ENCODE measurements at regions not wholly inside any gene's neighbourhood (a gene's known extent, or its start where the extent isn't known, plus 50 kb on each side); places are given as distances from the start of the nearest gene placed in this dataset.
A peak's percentile ranks its signal among the peaks of the same experiment; 100 is the strongest.

DNA sequence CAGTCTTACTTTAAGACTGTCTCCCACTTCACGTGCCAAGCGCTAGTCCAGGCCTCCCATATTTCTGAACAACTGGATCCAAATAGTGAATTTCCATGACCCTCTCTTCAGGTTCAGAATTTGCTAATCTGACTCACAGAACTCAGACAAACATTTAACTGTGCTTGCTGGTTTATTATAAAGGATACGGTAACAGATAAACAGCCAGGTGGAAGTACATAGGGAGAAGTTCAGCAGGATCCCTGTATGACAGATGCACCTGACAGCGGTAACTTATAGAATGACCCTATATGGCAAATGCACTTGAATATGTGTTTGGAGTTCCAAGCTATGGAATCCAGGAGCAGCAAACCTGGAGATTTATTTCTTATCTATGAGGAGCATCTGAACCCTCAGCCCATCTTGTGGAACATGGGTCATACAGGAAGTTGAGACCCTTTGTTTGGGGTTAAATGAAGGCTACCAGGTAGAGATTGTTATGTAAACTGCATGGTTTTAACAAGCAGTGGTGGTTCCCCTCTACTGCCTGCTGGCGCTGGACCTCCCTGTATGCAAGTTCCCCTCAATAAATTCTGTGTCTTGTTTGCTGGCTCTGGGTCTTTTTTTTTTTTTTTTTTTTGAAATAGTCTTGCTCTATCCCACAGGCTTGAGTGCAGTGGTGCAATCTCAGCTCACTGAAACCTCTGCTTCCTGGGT, 622.6 kb downstream of the KCNJ2 start:
- DNase-seq (ENCODE audit: low spot score): no peak

DNA sequence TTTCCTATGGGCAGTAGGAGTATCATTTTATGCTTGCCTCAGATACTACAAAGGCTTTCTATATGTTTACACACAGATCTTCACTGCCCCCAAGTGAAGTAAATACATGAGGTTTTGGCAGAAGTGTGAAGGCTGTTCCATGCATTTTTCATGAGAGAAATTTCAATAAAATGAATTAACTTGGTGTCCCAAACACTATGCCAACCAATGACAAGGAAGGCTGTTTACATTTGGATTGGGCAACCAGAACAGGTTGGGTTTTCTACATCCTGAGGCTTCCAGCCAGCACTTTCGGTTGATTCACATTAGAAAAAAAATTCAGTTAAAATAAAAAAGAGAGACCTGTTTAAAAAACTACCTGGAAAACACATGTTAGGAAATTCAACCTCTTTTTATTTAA, 625.4 kb downstream of the KCNJ2 start:
- no peak for DNase-seq (ENCODE audit: low spot score)

- DNase-seq (ENCODE audit: low spot score): no peak
These were observed 626.3 kb downstream of the KCNJ2 start for GRCh38 chr17:70795620-70796019.

- DNase-seq (ENCODE audit: low spot score): peak; percentile 21
These were observed 627.4 kb downstream of the KCNJ2 start for GRCh38 chr17:70796757-70797156.

- no peak for DNase-seq (ENCODE audit: low spot score)
These were observed 627.8 kb downstream of the KCNJ2 start for GRCh38 chr17:70797166-70797565.

DNA sequence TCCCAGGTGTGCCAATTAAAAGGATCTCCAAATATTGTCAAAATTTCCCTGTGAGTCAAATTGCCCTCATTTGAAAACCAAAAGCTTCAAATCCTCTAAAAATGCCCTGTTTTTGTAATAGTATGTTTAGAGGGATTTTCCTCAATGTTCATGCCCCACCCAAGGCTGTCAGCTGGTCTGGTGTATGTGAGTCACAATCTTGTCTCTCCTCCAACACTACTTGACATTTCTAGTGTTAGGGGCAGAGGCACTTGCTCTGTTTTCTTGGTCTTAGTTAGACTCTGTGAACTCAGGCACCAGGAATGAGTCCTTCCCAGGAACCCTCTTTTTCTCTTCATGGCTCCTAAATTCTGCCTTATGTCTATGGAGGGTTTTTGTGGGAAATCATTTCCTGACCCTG, 634.8 kb downstream of the KCNJ2 start:
- DNase-seq (ENCODE audit: low spot score): no peak

DNA sequence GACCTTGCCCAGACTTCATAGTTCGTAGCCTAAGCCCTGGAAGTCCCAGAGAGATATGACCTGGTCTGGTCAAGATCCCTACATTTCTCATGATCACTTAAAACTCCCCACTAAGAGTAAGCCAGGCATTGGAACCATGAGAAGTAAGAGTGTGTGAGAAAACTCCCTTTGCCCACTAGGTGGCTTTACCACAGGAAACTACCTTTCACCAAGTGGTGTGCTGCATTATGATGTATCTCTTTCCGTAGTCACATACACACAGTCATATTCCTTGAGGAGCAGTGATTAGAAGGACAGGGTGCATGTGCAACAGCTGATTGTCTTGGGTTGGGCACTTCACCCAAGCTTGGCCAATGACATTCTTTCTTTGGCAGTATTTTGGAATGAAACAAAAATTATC, 639.3 kb downstream of the KCNJ2 start:
- DNase-seq (ENCODE audit: low spot score): peak; percentile 53

DNA sequence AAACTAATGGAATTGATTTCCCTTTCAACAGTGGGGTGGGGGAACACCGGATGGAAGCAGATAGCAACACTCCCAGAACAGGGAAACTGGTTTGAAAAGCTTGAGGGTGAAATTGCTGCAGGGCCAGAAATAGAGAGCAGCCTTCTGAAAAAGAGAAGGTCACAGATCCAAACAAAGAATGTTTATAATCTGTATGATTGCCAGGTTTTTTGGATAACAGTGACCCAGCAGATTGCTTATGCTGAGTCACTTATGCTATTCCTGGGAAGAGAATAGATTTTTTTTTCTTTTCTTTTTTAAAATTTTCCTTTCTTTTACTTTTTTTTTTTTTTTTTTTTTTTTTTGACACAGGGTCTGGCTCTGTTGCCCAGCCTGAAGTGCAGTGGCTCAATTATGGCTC, 641.3 kb downstream of the KCNJ2 start:
- DNase-seq (ENCODE audit: low spot score): peak; percentile 44

GRCh38 chr17:70813355-70813930, 644.1 kb downstream of the KCNJ2 start:
- peak; percentile 51 for DNase-seq (ENCODE audit: low spot score)

GRCh38 chr17:70819183-70819582, 649.9 kb downstream of the KCNJ2 start:
- DNase-seq (ENCODE audit: low spot score): no peak

- no peak for DNase-seq (ENCODE audit: low spot score)
These were observed 650.9 kb downstream of the KCNJ2 start for GRCh38 chr17:70820276-70820675.

DNA sequence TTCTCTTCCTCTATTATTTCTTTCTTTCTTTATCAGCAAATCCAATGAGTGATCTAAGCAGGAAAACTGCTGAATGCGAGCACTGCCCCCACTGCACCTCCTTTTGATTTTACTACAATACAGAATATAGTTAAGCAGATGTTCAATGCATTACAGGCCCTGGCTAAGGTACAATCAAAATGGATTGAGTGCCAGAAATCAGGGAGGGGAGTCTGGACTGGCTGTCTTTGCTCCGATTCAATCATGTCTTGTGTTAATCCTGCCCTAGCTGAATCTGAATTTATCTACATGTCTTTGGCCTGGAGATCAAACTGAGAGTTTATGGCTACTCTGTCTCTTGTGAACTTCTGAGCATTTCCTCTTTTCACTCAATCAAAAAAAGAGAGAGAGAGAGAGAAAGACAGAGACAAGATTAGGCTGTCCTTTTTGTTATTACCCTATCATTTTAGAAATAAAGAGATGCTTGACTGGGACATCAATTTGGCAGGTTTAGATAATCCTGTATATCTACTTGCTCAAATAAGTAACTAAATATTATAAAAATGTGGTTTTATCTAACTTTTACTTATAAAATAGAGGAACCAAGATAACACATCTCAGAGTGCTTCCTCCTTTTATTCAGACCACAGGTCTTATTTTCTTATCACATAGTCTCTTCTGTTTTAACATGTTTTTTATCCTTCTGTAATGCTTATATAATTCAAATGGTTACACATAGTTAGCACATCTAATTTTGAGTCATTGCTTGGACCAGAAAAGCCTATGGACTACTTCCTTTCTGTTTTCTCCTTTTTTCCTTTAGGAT, 656.2 kb downstream of the KCNJ2 start:
- no peak for DNase-seq (ENCODE audit: low spot score)

- no peak for DNase-seq (ENCODE audit: low spot score)
These were observed 660.5 kb downstream of the KCNJ2 start for GRCh38 chr17:70829876-70830275.

- no peak for DNase-seq (ENCODE audit: low spot score)
These were observed 664.7 kb downstream of the KCNJ2 start for GRCh38 chr17:70834039-70834438.

DNA sequence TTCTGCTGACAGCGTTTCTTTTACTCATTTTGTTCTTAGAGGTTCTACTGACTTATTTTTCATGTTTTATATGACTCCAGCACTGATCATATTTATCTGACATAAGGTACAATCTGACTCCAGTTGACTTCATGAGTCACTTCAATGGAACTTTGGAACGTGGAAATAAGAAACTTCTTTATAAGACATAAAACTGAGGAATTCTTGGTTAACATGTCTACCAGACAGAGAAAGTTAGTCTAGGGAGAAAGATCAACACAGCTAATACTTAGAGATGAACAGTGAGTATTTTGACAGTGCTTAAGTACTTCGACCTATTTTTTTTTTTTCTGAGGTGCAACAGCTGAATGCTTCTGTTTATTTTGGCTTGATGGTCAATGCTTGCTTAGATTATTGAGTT, 679.5 kb downstream of the KCNJ2 start:
- no peak for DNase-seq (ENCODE audit: low spot score)

- peak; percentile 90 for DNase-seq (ENCODE audit: low spot score)
These were observed 686.2 kb downstream of the KCNJ2 start for GRCh38 chr17:70855401-70856054.

GRCh38 chr17:70857351-70857750, 688.0 kb downstream of the KCNJ2 start:
- no peak for DNase-seq (ENCODE audit: low spot score)

DNA sequence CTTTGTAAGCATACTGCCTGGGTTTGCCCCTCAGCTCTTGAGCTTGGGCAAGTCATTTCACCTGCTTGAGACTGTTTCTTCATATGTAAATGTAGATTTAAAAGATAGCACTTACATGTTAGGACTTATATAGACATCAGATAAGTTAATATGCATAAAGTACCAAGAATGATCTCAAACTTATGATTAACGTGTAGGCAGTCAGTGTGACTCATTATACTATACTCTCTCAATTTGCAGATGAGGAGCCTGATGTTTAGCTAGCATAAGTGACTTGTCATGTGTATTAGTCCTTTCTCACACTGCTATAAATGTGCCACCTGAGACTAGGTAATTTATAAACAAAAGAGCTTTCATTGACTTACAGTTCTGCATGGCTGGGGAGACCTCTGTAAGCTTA, 690.5 kb downstream of the KCNJ2 start:
- no peak for DNase-seq (ENCODE audit: low spot score)

DNA sequence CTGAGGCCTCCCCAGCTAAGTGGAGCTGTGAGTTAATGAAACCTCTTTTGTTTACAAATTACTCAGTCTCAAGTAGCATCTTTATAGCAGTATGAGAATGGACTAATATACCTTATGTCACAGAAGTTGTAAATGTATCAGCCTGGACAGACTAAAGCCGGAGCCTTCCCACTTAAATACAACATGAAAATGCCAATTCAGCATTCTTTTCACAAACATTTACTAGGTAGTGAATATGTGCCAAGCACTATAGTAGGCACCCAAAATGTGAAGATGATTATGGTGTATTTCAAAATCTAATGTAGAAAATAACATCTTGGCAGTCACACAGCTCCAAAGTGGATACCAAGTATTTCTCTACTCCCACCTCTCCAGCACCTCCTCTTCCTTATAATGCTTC, 693.0 kb downstream of the KCNJ2 start:
- DNase-seq (ENCODE audit: low spot score): no peak

DNA sequence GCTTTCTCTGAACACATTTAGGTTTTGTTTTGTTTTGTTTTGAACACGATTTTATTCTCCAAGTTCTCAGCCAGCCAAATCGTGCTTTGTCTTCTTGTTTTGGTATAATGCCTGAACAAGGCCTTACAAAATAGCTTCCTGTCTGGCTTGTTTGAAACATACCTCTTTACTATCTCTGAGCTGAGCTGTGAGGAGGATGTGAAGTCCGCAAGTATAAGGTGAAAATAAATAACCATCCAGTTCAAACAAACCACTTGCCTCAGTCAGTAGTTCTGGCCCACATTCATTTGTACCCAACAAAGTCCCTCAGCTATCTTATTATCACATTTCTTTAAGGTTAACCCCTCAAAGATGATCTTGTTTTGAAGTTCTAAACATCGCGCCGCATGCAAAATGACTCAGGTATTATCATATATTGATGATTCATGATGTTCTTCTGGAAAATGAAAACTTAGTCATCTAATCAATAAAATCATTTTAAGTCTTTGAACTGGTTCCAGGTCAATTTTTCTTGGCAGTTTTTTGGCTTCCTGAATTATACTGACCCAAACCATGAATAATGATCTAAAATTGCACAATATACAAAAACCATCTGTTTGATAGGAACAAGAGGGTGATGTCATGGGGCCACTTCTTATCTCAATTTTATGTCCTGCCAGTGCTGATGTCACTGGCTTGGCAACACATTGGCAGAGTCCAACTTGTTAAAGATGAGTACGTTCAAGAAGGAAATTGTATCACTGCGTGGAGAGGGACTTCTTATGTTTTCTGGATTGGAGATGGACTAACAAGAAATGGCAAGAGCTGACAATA, 694.3 kb downstream of the KCNJ2 start:
- DNase-seq (ENCODE audit: low spot score): no peak

- no peak for DNase-seq (ENCODE audit: low spot score)
These were observed 696.9 kb downstream of the KCNJ2 start for GRCh38 chr17:70865993-70866804.

All from H4 (cell line).